ENCODE measurements at regions not wholly inside any gene's neighbourhood (a gene's known extent, or its start where the extent isn't known, plus 50 kb on each side); places are given as distances from the start of the nearest gene placed in this dataset.

GRCh38 chr2:181330286-181330685 lies 126.9 kb upstream of the ITGA4 start:
- no peaks in the 10 kb centered on the region for H3K27me3 ChIP-seq (ENCODE audit: control insufficient read depth in 1 of 2, insufficient read depth in 2 of 2, low read length in 1 of 2)
- intact Hi-C loops (cut with DNase I): no loop called here
- no peak for ATAC-seq (ENCODE audit: low FRiP score)
- no peak overlapping the region for H3K27ac ChIP-seq (ENCODE audit: low read depth in 1 of 2, low read length in 2 of 2)
- DNase-seq: no peak
- no peaks in the 10 kb centered on the region for H3K36me3 ChIP-seq (ENCODE audit: control insufficient read depth in 1 of 2, insufficient read depth in 2 of 2, low read length in 1 of 2)
- H3K4me1 ChIP-seq (ENCODE audit: control insufficient read depth in 1 of 2, insufficient read depth in 2 of 2, low read length in 2 of 2): no peaks in the 10 kb centered on the region
- WGBS, 2 donors: 87 to 89% methylated on average over 1 of the region's 1 CpG
- no peaks in the 10 kb centered on the region for H3K9me3 ChIP-seq (ENCODE audit: control insufficient read depth, low read length)
- H3K4me3 ChIP-seq (ENCODE audit: low read length in 2 of 2): no peak overlapping the region

GRCh38 chr2:181332044-181332605 lies 125.1 kb upstream of the ITGA4 start:
- DNase-seq (no peak), ATAC-seq (ENCODE audit: low FRiP score) (no peak)
- 63 to 64% methylated on average over 3 of the region's 3 CpGs for WGBS, 2 donors
- no peaks in the 10 kb centered on the region for H3K4me1 ChIP-seq (ENCODE audit: control insufficient read depth in 1 of 2, insufficient read depth in 2 of 2, low read length in 2 of 2)
- H3K27me3 ChIP-seq (ENCODE audit: control insufficient read depth in 1 of 2, insufficient read depth in 2 of 2, low read length in 1 of 2): no peaks in the 10 kb centered on the region
- intact Hi-C loops (cut with DNase I): no loop called here
- no peak overlapping the region for H3K4me3 ChIP-seq (ENCODE audit: low read length in 2 of 2)
- no peaks in the 10 kb centered on the region for H3K36me3 ChIP-seq (ENCODE audit: control insufficient read depth in 1 of 2, insufficient read depth in 2 of 2, low read length in 1 of 2)
- H3K9me3 ChIP-seq (ENCODE audit: control insufficient read depth, low read length): no peaks in the 10 kb centered on the region
- no peak overlapping the region for H3K27ac ChIP-seq (ENCODE audit: low read depth in 1 of 2, low read length in 2 of 2)

- intact Hi-C loops (cut with DNase I): no loop called here
- Histone ChIP-seq H3K27me3 (ENCODE audit: control insufficient read depth in 1 of 2, insufficient read depth in 2 of 2, low read length in 1 of 2) (no peaks in the 10 kb centered on the region), H3K36me3 (ENCODE audit: control insufficient read depth in 1 of 2, insufficient read depth in 2 of 2, low read length in 1 of 2) (no peaks in the 10 kb centered on the region), H3K27ac (ENCODE audit: low read depth in 1 of 2, low read length in 2 of 2) (no peak overlapping the region), H3K9me3 (ENCODE audit: control insufficient read depth, low read length) (no peaks in the 10 kb centered on the region), H3K4me1 (ENCODE audit: control insufficient read depth in 1 of 2, insufficient read depth in 2 of 2, low read length in 2 of 2) (no peaks in the 10 kb centered on the region), H3K4me3 (ENCODE audit: low read length in 2 of 2) (no peak overlapping the region)
- ATAC-seq (ENCODE audit: low FRiP score) (no peak), DNase-seq (no peak)
- 93% methylated on average over 4 of the region's 4 CpGs for WGBS, 2 donors
Measured at GRCh38 chr2:181334158-181334826, 122.9 kb upstream of the ITGA4 start.

- Histone ChIP-seq H3K9me3 (ENCODE audit: control insufficient read depth, low read length) (no peaks in the 10 kb centered on the region), H3K36me3 (ENCODE audit: control insufficient read depth in 1 of 2, insufficient read depth in 2 of 2, low read length in 1 of 2) (no peaks in the 10 kb centered on the region), H3K4me1 (ENCODE audit: control insufficient read depth in 1 of 2, insufficient read depth in 2 of 2, low read length in 2 of 2) (no peaks in the 10 kb centered on the region), H3K4me3 (ENCODE audit: low read length in 2 of 2) (no peak overlapping the region), H3K27ac (ENCODE audit: low read depth in 1 of 2, low read length in 2 of 2) (no peak overlapping the region), H3K27me3 (ENCODE audit: control insufficient read depth in 1 of 2, insufficient read depth in 2 of 2, low read length in 1 of 2) (no peaks in the 10 kb centered on the region)
- WGBS, 2 donors: 86 to 95% methylated on average over 1 of the region's 1 CpG
- DNase-seq (no peak), ATAC-seq (ENCODE audit: low FRiP score) (no peak)
- intact Hi-C loops (cut with DNase I): no loop called here
Measured at GRCh38 chr2:181340891-181341290, 116.3 kb upstream of the ITGA4 start.

- H3K4me3 ChIP-seq (ENCODE audit: low read length in 2 of 2): no peak overlapping the region
- no peaks in the 10 kb centered on the region for H3K4me1 ChIP-seq (ENCODE audit: control insufficient read depth in 1 of 2, insufficient read depth in 2 of 2, low read length in 2 of 2)
- H3K36me3 ChIP-seq (ENCODE audit: control insufficient read depth in 1 of 2, insufficient read depth in 2 of 2, low read length in 1 of 2): no peaks in the 10 kb centered on the region
- H3K9me3 ChIP-seq (ENCODE audit: control insufficient read depth, low read length): no peaks in the 10 kb centered on the region
- ATAC-seq (ENCODE audit: low FRiP score) (no peak), DNase-seq (no peak)
- no peaks in the 10 kb centered on the region for H3K27me3 ChIP-seq (ENCODE audit: control insufficient read depth in 1 of 2, insufficient read depth in 2 of 2, low read length in 1 of 2)
- intact Hi-C loops (cut with DNase I): no loop called here
- WGBS, 2 donors: 75 to 82% methylated on average over 2 of the region's 2 CpGs
- no peak overlapping the region for H3K27ac ChIP-seq (ENCODE audit: low read depth in 1 of 2, low read length in 2 of 2)
Measured at GRCh38 chr2:181341855-181342600, 115.2 kb upstream of the ITGA4 start.

- DNase-seq (no peak), ATAC-seq (ENCODE audit: low FRiP score) (no peak)
- H3K4me1 ChIP-seq (ENCODE audit: control insufficient read depth in 1 of 2, insufficient read depth in 2 of 2, low read length in 2 of 2): no peaks in the 10 kb centered on the region
- H3K4me3 ChIP-seq (ENCODE audit: low read length in 2 of 2): no peak overlapping the region
- no peak overlapping the region for H3K27ac ChIP-seq (ENCODE audit: low read depth in 1 of 2, low read length in 2 of 2)
- intact Hi-C loops (cut with DNase I): no loop called here
- no peaks in the 10 kb centered on the region for H3K36me3 ChIP-seq (ENCODE audit: control insufficient read depth in 1 of 2, insufficient read depth in 2 of 2, low read length in 1 of 2)
- no peaks in the 10 kb centered on the region for H3K27me3 ChIP-seq (ENCODE audit: control insufficient read depth in 1 of 2, insufficient read depth in 2 of 2, low read length in 1 of 2)
- no peaks in the 10 kb centered on the region for H3K9me3 ChIP-seq (ENCODE audit: control insufficient read depth, low read length)
Measured at GRCh38 chr2:181348107-181348837, 108.9 kb upstream of the ITGA4 start.

GRCh38 chr2:181352158-181352557 lies 105.0 kb upstream of the ITGA4 start:
- no peaks in the 10 kb centered on the region for H3K27me3 ChIP-seq (ENCODE audit: control insufficient read depth in 1 of 2, insufficient read depth in 2 of 2, low read length in 1 of 2)
- DNase-seq: no peak
- H3K4me3 ChIP-seq (ENCODE audit: low read length in 2 of 2): no peak overlapping the region
- H3K36me3 ChIP-seq (ENCODE audit: control insufficient read depth in 1 of 2, insufficient read depth in 2 of 2, low read length in 1 of 2): no peaks in the 10 kb centered on the region
- no peak overlapping the region for H3K27ac ChIP-seq (ENCODE audit: low read depth in 1 of 2, low read length in 2 of 2)
- H3K4me1 ChIP-seq (ENCODE audit: control insufficient read depth in 1 of 2, insufficient read depth in 2 of 2, low read length in 2 of 2): no peaks in the 10 kb centered on the region
- intact Hi-C loops (cut with DNase I): no loop called here
- WGBS, 2 donors: 83 to 100% methylated on average over 1 of the region's 1 CpG
- no peak for ATAC-seq (ENCODE audit: low FRiP score)
- H3K9me3 ChIP-seq (ENCODE audit: control insufficient read depth, low read length): no peaks in the 10 kb centered on the region

- intact Hi-C loops (cut with DNase I): no loop called here
- DNase-seq (no peak), ATAC-seq (ENCODE audit: low FRiP score) (no peak)
- Histone ChIP-seq H3K4me1 (ENCODE audit: control insufficient read depth in 1 of 2, insufficient read depth in 2 of 2, low read length in 2 of 2) (no peaks in the 10 kb centered on the region), H3K4me3 (ENCODE audit: low read length in 2 of 2) (no peak overlapping the region), H3K9me3 (ENCODE audit: control insufficient read depth, low read length) (no peaks in the 10 kb centered on the region), H3K27me3 (ENCODE audit: control insufficient read depth in 1 of 2, insufficient read depth in 2 of 2, low read length in 1 of 2) (no peaks in the 10 kb centered on the region), H3K27ac (ENCODE audit: low read depth in 1 of 2, low read length in 2 of 2) (no peak overlapping the region), H3K36me3 (ENCODE audit: control insufficient read depth in 1 of 2, insufficient read depth in 2 of 2, low read length in 1 of 2) (no peaks in the 10 kb centered on the region)
- 81 to 90% methylated on average over 3 of the region's 3 CpGs for WGBS, 2 donors
Measured at GRCh38 chr2:181354626-181355025, 102.6 kb upstream of the ITGA4 start.
